Tibial artery (tissue), 4 donors: ENCODE measurements at regions not wholly inside any gene's neighbourhood (a gene's known extent, or its start where the extent isn't known, plus 50 kb on each side); places are given as distances from the start of the nearest gene placed in this dataset.
"Not testable (repeated sequence)": the region's sequence is repeated elsewhere in the genome, so short reads cannot be mapped to it uniquely, and the experiment has no call there.

Experiments
- DNase-seq, 2 donors: peaks; one replicate each; pipeline ENCODE4 v3.0.0-alpha.2; 2019
- H3K27ac ChIP-seq, 2 donors: fragments of 200-600 bp; sonication (generic) in 1 of 2; 1 replicate in 1 of 2; 2 replicates in 1 of 2; pipeline ENCODE4 v1.5.1; 2018 to 2019; ENCODE audit warnings: mild to moderate bottlenecking in 1 of 2
- H3K27me3 ChIP-seq, 2 donors: fragments of 200-600 bp; sonication (generic) in 1 of 2; one replicate each; pipeline versions ENCODE4 v1.5.1 to v1.6.0; 2016 to 2019
- H3K36me3 ChIP-seq, 3 donors: fragments of 200-600 bp; sonication (generic) in 2 of 3; one replicate each; pipeline ENCODE4 v1.5.1; 2016 to 2019; ENCODE audit warnings: mild to moderate bottlenecking in 2 of 3
- H3K4me1 ChIP-seq, 4 donors: fragments of 200-600 bp; sonication (generic) in 2 of 4; 1 replicate in 3 of 4; 2 replicates in 1 of 4; pipeline ENCODE4 v1.5.1; 2016 to 2019
- H3K4me3 ChIP-seq, 2 donors: fragments of 200-600 bp; sonication (generic) in 1 of 2; 1 replicate in 1 of 2; 2 replicates in 1 of 2; pipeline ENCODE4 v1.5.1; 2018 to 2019; ENCODE audit warnings: mild to moderate bottlenecking in 2 of 2
- H3K9me3 ChIP-seq, 3 donors: fragments of 200-600 bp; sonication (generic) in 1 of 3; one replicate each; pipeline ENCODE4 v1.5.1; 2016 to 2019
- CTCF ChIP-seq, 2 experiments: fragments of 200-600 bp in 1 of 2; fragments of 450-650 bp in 1 of 2; IDR thresholded peaks; one replicate each; pipeline ENCODE4 v1.5.1; 2017 to 2019; ENCODE audit warnings: antibody characterized with exemption in 2 of 2, mild to moderate bottlenecking in 1 of 2, moderate library complexity in 1 of 2
- intact Hi-C: fragments of 100-400 bp; cut with DNase I; formaldehyde crosslinking; loops from one replicate; pipeline ENCODE4 v1.15.0; 2023; ENCODE audit warnings: low total_unique reads

GRCh38 chr6:27854421-27854820 lies 57.8 kb downstream of the OR2B2 start:
- intact Hi-C loops = no loop called here
- Histone ChIP-seq H3K27ac (no peak overlapping the region), H3K9me3 (no peaks in the 10 kb centered on the region), H3K4me1 (no peaks in the 10 kb centered on the region), H3K27me3 (no peaks in the 10 kb centered on the region), H3K4me3 (no peak overlapping the region), H3K36me3 (no peaks in the 10 kb centered on the region)
- TF ChIP-seq CTCF (IDR thresholded peaks at IDR 0.05) = no peak
- no peak for DNase-seq

GRCh38 chr6:27851440-27851839 lies 60.8 kb downstream of the OR2B2 start:
- Histone ChIP-seq H3K27ac (no peak overlapping the region), H3K9me3 (no peaks in the 10 kb centered on the region), H3K36me3 (no peaks in the 10 kb centered on the region), H3K4me1 (no peaks in the 10 kb centered on the region), H3K27me3 (no peaks in the 10 kb centered on the region), H3K4me3 (no peak overlapping the region)
- DNase-seq = no peak
- no peak for TF ChIP-seq CTCF (IDR thresholded peaks at IDR 0.05)
- intact Hi-C loops = no loop called here

- intact Hi-C loops, H3K9me3 ChIP-seq, DNase-seq, H3K27ac ChIP-seq, H3K4me1 ChIP-seq, H3K4me3 ChIP-seq, H3K36me3 ChIP-seq, H3K27me3 ChIP-seq: not testable (repeated sequence)
These were observed 63.2 kb downstream of the OR2B2 start for GRCh38 chr6:27849001-27849400.

- Histone ChIP-seq H3K4me3 (no peak overlapping the region), H3K27me3 (no peaks in the 10 kb centered on the region), H3K9me3 (no peaks in the 10 kb centered on the region), H3K27ac (no peak overlapping the region), H3K36me3 (no peaks in the 10 kb centered on the region), H3K4me1 (no peaks in the 10 kb centered on the region)
- no peak for TF ChIP-seq CTCF (IDR thresholded peaks at IDR 0.05)
- DNase-seq = no peak
- intact Hi-C loops = no loop called here
These were observed 64.5 kb downstream of the OR2B2 start for GRCh38 chr6:27847706-27848105.

- TF ChIP-seq CTCF (IDR thresholded peaks at IDR 0.05) = no peak
- no peaks in the 10 kb centered on the region for H3K27me3 ChIP-seq
- intact Hi-C loops = no loop called here
- no peak for DNase-seq
- peaks cover 0 to 18% (median 8%) of the 10 kb centered on the region in 4 donors for H3K4me1 ChIP-seq
- H3K9me3 ChIP-seq = no peaks in the 10 kb centered on the region
- no peaks in the 10 kb centered on the region for H3K36me3 ChIP-seq
- no peak overlapping the region for H3K27ac ChIP-seq
- H3K4me3 ChIP-seq = no peak overlapping the region
These were observed 71.6 kb downstream of the OR2B2 start for GRCh38 chr6:27840572-27840971.

GRCh38 chr6:27839626-27840475 lies 72.3 kb downstream of the OR2B2 start:
- intact Hi-C loops = loop anchor here (10.0 kb wide), 1 partner anchor 1815 kb away; a partner anchor contains a TSS
- H3K4me3 ChIP-seq = peak overlapping the region; percentile 67 to 78
- no peaks in the 10 kb centered on the region for H3K27me3 ChIP-seq
- H3K36me3 ChIP-seq = no peaks in the 10 kb centered on the region
- peaks cover 0 to 18% (median 8%) of the 10 kb centered on the region in 4 donors for H3K4me1 ChIP-seq
- peak; percentile 65 to 81 for DNase-seq
- no peaks in the 10 kb centered on the region for H3K9me3 ChIP-seq
- peak overlapping the region; percentile 93 to 97 for H3K27ac ChIP-seq
- no peak for TF ChIP-seq CTCF (IDR thresholded peaks at IDR 0.05)
